CD1c-positive myeloid dendritic cell (primary cell): ENCODE measurements at regions not wholly inside any gene's neighbourhood (a gene's known extent, or its start where the extent isn't known, plus 50 kb on each side); places are given as distances from the start of the nearest gene placed in this dataset.

Experiments used
- DNase-seq: peaks from one replicate; pipeline ENCODE4 v3.0.0-alpha.2; 2016; ENCODE audit errors: extremely low spot score

DNA sequence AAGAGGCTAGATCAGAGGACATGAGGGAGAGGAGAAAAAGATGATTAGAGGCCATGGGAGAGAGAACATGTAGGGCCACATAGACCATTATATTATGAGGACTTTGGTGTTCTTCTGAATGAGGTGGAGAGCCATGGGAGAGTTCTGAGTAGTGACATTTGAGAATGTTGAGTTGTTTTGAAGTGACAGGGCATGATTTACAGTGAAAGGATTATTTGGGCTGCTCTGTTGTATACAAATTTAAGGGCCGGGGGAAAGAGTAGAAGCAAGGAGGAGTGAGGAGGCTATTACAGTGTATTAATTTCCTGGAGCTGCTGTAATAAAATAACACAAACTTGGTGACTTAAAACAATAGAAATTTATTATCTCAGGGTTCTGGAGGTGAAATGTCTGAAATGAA is 102.5 kb upstream of the RGS4 start:
- no peak for DNase-seq

DNA sequence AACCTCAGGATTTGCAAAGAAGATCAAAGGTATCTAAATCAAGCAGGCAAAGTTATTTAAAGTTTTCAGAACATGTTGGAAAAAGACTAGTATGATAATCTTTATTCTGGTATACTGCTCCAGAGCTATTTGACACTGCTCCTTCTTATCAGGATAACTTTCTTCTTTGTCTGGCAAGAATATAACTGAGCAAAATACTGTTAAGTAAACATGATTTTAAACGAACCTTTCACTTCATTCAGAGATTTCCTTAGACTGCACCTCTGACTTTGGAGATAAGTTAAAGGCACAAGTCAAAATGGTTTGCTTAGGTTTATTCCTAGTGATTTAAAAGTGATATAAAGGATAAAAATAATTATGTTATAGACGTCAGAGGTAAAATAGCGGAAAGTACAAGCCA is 103.9 kb upstream of the CCDC190 start:
- no peak for DNase-seq

DNA sequence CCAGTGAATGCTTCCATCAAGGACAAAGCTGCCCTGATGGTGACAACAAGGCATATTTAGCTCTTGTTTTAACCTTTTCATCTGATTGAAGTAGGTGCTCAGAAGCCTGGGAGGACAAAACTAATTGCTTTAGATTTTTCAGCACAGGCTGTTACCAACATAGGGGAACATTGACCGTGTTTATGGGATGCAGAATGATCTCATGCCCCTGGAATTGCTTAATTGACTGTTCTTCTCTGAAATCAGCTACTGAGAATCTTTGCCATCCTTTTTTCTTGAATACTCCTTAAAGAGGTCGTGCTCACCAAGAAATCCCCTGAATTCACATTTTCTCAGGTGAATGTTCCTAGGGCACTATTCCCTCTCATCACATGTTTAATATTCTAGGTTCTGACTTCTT is 95.9 kb upstream of the CCDC190 start:
- DNase-seq, result no peak

DNA sequence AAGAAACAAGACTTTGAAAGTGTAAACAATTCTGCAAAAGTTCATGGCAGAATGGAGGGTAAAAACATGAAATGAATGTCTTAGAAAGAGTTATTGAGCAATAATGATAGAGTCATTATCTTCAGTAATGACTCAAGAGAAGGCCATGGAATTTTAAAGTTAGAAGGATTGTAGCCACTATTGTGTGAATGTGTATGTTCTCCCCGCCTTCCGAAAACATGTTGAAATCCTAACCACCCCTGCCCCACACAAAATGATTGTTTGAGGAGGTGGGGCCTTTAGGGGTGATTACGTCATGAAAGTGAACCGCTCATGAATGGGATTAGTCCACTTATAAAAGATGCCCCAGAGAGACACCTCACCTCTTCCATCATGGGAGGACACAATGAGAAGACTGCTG is 93.8 kb upstream of the CCDC190 start:
- DNase-seq, result no peak

DNA sequence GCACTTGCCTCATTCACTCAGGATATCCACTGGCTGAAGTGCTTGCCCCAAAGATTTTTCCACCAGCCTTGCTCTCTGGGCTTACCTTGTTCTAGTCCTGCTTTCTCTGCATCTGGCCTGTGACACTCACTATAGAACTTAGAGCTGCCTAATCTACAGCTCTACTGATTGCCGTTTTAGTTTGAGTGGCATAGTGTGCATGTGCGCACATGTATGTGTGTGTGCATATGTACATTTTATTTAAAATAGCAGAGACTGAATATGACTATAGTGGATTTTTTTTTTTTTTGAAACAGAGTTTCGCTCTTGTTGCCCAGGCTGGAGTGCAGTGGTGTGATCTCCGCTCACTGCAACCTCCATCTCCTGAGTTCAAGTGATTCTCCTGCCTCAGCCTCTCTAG is 92.0 kb upstream of the CCDC190 start:
- no peak for DNase-seq

DNA sequence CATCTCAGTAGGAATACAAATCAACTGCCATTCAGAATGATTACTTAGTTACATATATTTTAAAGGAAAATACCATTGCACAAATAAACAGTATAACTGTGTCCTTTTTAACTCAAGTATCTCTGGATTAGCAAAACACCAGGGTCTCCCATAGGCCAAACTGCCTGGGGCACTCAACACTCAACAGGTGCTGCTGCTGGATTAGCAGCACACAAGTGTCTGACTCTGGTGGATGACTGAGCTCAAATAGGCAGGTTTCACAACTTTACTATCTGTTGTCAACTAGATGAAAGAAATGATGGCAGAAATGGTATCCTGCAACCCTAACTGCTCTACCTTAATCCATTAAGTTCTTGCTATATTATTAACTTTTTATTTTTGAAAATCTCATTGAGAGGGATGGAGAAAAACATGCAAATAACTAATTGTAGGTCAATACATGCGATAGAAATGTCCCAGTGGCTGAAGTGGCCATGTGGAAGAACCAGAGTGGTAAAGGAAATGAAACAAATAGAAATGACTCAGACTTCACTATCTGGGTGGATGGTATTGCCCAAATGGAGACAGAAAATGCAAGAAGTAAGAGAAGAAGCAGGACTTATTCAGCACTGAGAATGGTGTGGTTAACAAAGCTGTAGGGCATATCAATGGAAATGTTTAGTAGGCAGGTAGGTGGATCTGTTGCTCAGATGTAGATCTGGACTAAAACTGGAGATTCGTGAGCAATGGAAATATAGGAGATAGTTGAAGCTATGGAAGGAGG is 90.8 kb upstream of the CCDC190 start:
- DNase-seq, result no peak

DNA sequence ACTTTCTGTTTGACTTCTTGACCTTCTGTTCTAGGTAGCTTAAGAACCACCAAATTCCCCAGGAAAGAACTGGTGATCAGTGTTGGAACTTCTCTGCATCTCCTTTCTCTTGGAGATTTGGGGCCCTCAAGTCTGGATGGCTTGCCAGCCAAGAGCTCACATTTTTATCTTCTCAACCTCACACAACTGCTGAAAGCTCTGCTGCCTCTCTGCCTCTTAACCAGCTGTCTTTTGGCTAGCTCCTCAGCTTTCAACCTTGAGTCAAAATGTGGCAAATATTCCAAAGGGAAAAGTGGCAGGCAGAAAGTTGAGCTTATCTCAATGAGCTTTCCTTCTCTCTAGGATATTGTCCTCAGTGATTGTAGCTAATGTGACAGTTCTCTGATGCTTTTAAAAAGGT is 89.2 kb upstream of the CCDC190 start:
- no peak for DNase-seq

DNA sequence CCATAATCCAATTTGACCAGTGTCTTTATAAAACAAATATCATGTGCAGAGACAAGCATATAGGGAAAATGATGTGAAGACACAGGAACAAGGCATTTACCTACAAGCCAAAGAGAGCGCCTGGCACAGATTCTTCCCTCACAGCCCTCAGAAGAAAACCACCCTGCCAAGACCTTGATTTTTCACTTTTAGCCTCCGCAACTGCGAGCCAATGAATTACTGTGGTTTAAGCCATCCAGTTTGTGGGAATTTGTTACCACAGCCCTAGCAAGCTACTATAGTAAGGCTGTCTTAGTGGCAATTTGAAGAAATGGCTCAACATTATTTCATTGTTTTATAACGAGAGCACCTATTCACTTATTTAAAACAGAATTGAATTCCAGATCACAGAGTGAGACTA is 85.7 kb upstream of the CCDC190 start:
- no peak for DNase-seq

DNA sequence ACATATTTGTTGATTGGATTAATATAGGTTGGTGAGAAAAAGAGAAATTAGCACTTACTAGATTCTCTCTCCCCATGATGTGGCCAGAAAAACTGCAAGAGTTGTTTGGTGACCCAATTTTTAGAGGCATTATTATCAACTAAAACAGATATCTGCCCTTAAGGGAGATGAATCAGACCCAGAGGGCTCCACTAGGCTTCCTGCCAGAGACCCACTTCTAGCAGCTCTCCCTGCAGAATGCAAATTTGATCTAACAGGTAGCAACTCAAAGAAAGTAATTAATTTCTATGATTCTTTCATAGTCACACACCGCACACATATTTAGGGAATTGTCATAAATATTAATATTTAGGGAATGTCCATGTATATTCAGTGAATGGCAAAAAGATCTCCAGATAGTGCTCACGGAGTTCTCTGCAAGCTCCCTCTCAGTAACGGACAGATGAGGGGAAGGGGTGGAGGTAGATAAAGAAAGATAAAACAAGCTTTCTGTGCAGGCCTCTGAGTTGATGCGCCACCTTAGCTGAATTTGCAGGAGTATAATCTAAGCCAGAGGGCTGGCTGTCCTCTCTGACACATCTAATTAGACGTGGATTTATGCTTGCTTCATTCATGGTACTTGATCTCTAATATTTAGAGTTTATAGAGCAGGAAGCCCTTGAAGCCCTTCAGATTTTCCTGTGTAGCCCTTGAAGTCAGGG is 84.1 kb upstream of the CCDC190 start:
- DNase-seq, result no peak

DNA sequence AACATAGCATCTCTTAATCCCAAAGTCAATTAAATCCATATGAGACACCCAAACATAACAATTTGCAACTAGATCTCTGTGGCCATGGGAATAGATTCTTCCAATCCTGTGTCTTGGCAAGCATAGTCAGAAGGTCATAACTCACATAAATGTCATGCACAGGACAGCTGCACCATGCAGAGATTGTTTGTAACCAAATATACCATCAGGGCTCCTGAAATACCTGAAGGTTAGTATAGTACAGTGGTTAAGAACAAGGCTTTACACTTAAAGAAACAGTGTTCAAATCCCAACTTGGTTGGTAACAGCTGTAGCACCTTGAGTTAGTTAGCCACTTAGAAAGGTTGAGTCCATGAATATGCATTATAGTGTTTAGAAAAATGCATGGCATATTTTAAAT is 82.6 kb upstream of the CCDC190 start:
- DNase-seq, result no peak

DNA sequence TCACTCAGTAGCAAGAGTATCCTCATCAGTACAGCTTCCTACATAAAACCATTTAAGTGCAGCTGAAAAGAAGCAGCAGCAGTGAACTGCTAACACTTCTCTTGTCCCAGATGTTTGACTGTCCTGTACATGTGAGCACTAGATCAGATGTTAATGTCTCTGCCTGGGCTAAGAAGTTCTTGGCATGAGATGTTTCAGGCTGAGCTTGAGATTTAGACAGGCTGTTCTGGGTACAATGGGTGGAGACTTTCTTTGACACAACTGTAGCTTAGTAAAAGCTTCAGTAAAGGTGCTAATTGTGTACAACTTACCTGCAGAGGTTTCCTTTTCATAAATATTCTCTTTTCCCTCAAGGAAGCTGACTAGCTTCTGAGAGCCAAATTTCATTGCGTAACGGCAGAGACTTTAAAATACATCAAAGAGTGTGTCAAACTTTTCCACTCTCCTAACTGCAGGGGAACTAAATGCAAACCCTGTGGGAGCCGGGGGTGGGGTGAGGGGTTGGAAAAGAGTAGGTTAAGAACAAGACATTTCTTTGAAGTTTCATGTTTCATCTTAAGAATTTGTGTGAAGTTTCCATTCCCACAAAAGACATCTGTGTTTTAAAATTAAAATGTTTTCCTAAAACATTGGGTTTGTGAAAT is 82.1 kb upstream of the CCDC190 start:
- no peak for DNase-seq

DNA sequence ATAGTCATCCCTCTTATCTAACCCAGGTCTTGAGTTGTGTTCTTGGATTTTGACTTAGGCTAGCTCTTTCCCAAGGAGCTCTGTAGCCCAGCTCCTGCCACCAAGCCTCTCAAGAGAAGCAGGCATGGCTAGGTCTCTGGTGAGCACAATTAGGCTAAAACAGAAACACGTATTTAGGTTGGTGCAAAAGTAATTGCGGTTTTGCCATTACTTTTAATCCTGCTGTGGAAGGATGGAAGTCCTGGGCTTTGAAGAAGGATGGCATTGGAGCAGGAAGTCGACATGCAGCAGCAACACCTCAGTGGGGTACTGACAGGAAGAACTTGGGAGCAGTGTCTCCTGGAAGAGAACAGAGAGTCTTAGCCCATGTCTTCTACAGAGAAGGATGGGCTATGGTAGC is 80.0 kb upstream of the CCDC190 start:
- no peak for DNase-seq

DNA sequence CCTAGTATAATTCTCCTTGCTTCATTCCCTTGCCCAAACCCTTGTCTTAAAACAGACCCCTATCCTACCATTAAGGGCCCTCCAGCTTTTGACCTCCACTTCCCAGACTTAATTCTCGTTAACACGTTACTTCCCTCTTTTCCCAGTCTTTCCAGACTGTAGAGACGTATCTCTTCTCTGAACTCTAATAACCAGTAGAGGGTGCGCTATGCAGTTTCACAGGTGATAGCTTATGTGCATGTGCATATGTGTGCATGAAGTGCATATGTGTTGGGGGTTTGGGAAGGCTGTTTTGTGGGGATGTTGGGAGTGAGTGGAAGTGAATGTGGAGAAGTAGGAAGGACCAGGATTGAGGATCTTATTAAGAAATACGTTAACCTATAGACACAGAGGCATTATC is 78.1 kb upstream of the CCDC190 start:
- DNase-seq, result no peak

DNA sequence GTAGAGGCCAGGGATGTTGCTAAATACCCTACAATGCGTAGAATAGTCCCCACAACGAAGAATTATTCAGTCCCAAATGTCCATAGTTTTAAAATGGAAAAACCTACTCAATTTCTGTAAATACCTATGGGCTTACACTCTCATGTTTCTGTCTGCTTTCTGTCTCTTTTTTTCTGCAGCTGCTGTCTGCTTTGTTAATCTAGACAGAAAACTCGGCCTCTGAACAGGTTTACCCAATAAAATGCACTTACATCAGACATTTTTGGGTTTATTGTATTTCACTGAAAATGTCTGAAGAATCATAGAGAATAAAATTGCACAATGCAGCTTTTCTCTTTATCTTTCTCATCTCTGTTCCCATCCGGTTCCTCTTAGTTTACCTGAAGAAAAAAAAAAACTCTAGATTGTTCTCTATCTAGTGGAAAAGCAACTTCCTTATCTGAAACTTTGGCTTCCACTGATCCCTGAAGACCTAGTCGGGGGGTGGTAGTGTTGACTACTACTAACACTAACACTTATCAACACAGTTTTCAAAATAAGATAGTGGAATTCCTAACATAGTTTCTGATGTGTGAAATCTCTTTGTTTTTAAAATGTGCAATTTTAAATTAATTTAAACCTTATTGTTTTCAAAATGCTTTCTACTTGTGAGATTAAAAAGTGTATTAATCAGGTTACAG is 76.9 kb upstream of the CCDC190 start:
- DNase-seq, result no peak

DNA sequence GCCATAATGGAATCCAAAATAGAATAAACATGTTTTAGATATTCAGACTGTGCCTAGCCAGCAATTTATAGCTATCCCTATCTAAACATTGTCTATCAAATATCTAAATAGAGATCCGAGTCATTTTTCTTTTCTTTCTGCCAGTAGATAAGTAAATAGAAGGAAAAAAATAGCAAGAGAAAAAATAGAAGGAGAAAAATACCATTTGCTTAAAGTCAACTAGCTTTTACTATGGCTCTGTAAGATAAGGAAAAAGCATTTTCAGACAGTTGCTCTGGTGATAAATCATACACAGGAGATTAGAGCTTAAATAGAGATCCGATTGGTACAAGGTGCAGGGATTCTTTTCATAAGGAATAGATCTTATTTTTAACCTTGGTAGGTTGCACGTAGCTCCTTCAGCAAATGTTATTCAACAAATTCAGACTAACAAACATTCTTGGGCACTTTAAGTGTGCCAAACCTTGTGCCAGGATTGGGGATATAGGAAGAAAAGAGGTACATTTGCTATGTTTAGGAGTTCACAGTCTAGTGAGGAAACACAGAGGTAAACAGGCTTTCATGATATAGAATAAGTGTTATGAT is 70.1 kb upstream of the CCDC190 start:
- no peak for DNase-seq

DNA sequence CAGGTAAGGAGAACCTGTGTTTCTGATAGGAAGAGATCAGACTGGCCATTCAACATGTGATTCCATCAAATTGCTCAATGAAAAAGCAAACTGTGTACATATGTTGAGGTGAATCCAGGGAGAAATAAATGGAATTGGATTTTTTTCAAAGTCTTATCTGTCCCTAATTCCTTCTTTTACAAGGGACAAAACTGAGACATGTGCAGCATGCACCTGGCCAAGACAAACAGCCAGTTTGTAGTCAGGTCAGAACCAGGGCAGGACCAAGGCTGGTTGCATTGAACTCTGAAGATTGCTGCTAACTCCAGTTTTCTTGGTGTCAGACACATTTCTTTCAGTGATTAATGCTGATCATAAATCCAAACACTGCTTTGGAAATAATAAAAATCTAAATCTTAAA is 69.6 kb upstream of the CCDC190 start:
- DNase-seq, result no peak

DNA sequence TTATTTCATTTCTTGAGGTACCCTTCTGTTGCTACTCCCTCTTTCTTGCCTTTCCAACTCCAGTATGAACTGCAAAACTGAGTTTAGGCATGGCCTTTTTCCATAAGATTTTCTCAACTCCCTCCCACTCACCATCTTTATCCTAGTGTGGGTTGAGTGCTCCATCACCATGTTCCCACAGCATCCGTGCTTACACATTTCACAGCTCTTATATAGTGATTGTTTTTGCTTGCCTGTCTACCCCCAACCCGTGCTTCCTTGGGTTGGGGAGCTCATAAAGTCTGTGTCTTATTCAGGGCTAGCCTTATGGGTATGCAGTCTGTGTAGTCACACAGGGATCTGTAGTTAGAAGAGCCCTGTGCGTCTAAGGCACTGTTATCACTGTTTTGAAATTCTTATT is 68.2 kb upstream of the CCDC190 start:
- no peak for DNase-seq

DNA sequence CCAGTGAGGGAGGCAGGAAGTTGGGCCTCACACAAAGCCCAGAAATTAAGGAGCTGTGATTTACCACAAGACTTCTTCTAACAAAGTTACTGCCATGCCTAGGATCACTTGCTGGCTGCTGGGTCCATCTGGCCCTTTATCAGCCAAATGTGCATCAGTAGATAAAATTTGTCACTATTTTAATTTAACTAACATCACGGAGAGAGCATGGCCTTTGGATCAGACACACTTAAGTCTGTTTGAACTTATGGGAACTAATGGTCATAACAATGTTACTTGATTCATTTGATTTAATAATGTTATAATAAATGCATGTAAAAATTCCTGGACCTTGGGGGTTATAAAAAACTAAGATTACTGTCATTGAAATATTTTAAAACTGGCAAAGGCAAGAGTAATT is 67.2 kb upstream of the CCDC190 start:
- DNase-seq, result no peak

DNA sequence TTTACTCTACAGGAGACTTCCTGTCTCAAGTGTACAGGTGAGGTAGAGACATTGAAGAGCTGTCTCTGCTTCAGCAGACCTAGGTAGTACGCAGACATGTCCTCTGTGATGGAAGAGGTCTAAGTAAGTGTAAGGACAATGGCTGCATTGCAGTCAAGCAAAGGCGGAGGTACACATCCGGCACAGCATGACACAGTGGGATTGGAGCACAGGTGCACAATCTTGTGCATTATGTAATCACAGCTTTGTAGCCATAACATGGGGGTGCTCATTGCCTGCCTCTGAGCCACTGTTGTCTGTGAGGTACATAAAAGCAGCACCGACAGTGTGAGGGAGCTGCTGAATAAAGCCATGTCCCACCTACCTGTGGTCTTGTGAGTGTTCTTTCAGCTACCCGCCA is 66.4 kb upstream of the CCDC190 start:
- DNase-seq, result no peak

DNA sequence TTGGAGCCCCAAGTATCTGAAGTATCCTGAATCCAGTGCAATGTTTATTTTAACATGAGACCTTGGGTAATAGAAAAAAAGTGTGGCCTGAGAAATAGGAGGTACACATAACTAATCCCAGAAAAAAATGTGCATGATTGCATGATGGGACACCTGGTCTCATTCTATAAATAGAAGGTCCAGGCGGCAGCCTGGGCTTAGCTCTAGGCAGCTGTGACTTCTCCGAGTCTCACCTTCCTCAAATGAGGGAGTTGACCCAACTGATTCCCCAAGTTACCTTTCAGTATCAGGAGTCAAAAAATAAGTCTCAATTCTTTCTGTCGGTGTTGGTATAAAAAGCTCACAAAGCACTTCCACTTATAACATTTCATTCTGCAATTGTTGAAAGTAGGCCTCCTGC is 65.9 kb upstream of the CCDC190 start:
- no peak for DNase-seq

DNA sequence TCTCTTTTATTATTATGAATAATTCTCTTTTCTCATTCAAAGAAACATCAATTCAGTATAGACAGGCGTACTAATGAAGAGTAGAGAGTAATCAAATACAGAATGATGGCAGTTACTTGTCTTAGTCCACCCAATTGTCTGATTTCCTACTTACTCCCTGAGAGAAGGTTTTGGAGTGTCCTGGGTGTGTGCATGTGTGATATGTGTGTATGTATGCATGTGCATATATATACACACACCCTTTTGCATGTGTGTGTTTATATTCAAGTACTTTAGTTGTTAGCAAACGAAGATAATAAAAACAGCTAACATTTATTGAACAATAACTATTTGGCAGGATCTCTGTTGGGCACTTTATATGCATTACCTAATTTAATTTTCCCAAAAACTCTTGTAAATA is 63.2 kb upstream of the CCDC190 start:
- no peak for DNase-seq

DNA sequence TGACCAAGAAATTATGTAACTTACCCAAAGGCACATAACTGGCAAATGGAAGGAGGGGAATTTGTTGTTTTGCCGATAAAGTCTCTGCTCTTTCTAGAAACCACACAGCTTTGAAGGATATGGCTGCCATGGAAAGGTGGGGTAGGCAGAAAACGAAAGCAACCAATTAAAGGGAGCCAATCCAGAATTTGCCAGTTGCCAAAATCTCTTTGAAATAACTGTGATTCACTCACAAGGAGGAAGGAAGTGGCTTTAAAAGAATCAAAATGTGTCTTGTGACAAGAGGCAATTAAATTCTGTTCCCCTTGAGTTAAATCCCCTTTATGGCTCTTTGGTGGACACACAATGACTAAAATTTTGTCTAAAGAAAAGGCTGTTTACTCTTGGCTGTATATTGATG is 61.2 kb upstream of the CCDC190 start:
- DNase-seq, result no peak
